ENCODE measurements at regions not wholly inside any gene's neighbourhood (a gene's known extent, or its start where the extent isn't known, plus 50 kb on each side); places are given as distances from the start of the nearest gene placed in this dataset.
"Not testable (repeated sequence)": the region's sequence is repeated elsewhere in the genome, so short reads cannot be mapped to it uniquely, and the experiment has no call there.

- DNase-seq: no peak
These were observed 165.4 kb upstream of the CHD6 start for GRCh38 chr20:41783423-41784208.

GRCh38 chr20:41782730-41783406, 164.7 kb upstream of the CHD6 start:
- no peak for DNase-seq

- DNase-seq: no peak
These were observed 164.1 kb upstream of the CHD6 start for GRCh38 chr20:41782255-41782654.

- DNase-seq: no peak
These were observed 158.2 kb upstream of the CHD6 start for GRCh38 chr20:41776421-41776820.

GRCh38 chr20:41774291-41774690, 156.1 kb upstream of the CHD6 start:
- DNase-seq: no peak

GRCh38 chr20:41770965-41771364, 152.8 kb upstream of the CHD6 start:
- DNase-seq: no peak

- DNase-seq: no peak
These were observed 152.2 kb upstream of the CHD6 start for GRCh38 chr20:41770427-41770826.

GRCh38 chr20:41769592-41770018, 151.4 kb upstream of the CHD6 start:
- DNase-seq: no peak

- no peak for DNase-seq
These were observed 132.0 kb upstream of the CHD6 start for GRCh38 chr20:41750137-41750536.

GRCh38 chr20:41748756-41749582, 130.8 kb upstream of the CHD6 start:
- no peak for DNase-seq

GRCh38 chr20:41748051-41748450, 129.9 kb upstream of the CHD6 start:
- DNase-seq: no peak

- no peak for DNase-seq
These were observed 129.0 kb upstream of the CHD6 start for GRCh38 chr20:41747226-41747625.

GRCh38 chr20:41746635-41747034, 128.5 kb upstream of the CHD6 start:
- DNase-seq: no peak

GRCh38 chr20:41738604-41739206, 120.5 kb upstream of the CHD6 start:
- peak; percentile 61 for DNase-seq

- DNase-seq: no peak
These were observed 117.8 kb upstream of the CHD6 start for GRCh38 chr20:41735949-41736348.

GRCh38 chr20:41734506-41734945, 116.3 kb upstream of the CHD6 start:
- DNase-seq: peak; percentile 53

- DNase-seq: no peak
These were observed 115.0 kb upstream of the CHD6 start for GRCh38 chr20:41733151-41733550.

GRCh38 chr20:41731198-41731597, 113.0 kb upstream of the CHD6 start:
- DNase-seq: not testable (repeated sequence)

- DNase-seq: not testable (repeated sequence)
These were observed 109.5 kb upstream of the CHD6 start for GRCh38 chr20:41727681-41728080.

- no peak for DNase-seq
These were observed 108.5 kb upstream of the CHD6 start for GRCh38 chr20:41726727-41727126.

- no peak for DNase-seq
These were observed 101.0 kb upstream of the CHD6 start for GRCh38 chr20:41719151-41719550.

GRCh38 chr20:41717483-41717882, 99.3 kb upstream of the CHD6 start:
- no peak for DNase-seq

- no peak for DNase-seq
These were observed 98.7 kb upstream of the CHD6 start for GRCh38 chr20:41716911-41717310.
